ENCODE measurements at regions not wholly inside any gene's neighbourhood (a gene's known extent, or its start where the extent isn't known, plus 50 kb on each side); places are given as distances from the start of the nearest gene placed in this dataset.

- no peak overlapping the region for H4K91ac ChIP-seq (ENCODE audit: insufficient read depth, low read depth, low read length)
- H3K4ac ChIP-seq (ENCODE audit: low read depth, low read length) = no peak overlapping the region
- no peak overlapping the region for H4K5ac ChIP-seq (ENCODE audit: low read depth, low read length)
- no peaks in the 10 kb centered on the region for H3K9me3 ChIP-seq (ENCODE audit: control insufficient read depth, insufficient read depth, low read length)
- H4K8ac ChIP-seq (ENCODE audit: low read depth in 2 of 2, low read length in 2 of 2) = no peak overlapping the region
- H3K14ac ChIP-seq (replicated peaks; ENCODE audit: low read depth, low read length) = no peak overlapping the region
- H3K56ac ChIP-seq (ENCODE audit: extremely low read depth, insufficient read depth, low read length) = no peak overlapping the region
- H4K20me1 ChIP-seq (ENCODE audit: insufficient read depth, low read length) = no peaks in the 10 kb centered on the region
- ChIA-PET POLR2A (ENCODE audit: unreplicated experiment) (no interaction called here), CTCF (no interaction called here)
- H3K9me1 ChIP-seq (ENCODE audit: insufficient read depth, low read length) = no peaks in the 10 kb centered on the region
- BruUV-seq (replicated peaks) = no TSS peak
- no peaks in the 10 kb centered on the region for H3K4me1 ChIP-seq (ENCODE audit: control insufficient read depth, insufficient read depth, low read length)
- H3K27me3 ChIP-seq (ENCODE audit: control insufficient read depth, insufficient read depth, low read length) = peaks cover 2% of the 10 kb centered on the region
- no peak overlapping the region for H3K23ac ChIP-seq (ENCODE audit: low read depth, low read length)
- intact Hi-C loops (cut with micrococcal nuclease) = no loop called here
- H3K4me2 ChIP-seq (ENCODE audit: low read depth, low read length) = no peak overlapping the region
- dilution Hi-C loops (cut with HindIII; ENCODE audit: low sequenced_read_pairs, unreplicated experiment) = no loop called here
- no CpG with 5 or more reads among the region's 2 CpGs for WGBS, 2 experiments (ENCODE audit: extremely low coverage in 2 of 2, insufficient read length in 1 of 2)
- no peak overlapping the region for H2BK5ac ChIP-seq (ENCODE audit: low read depth, low read length, poor library complexity, severe bottlenecking)
- H3K79me1 ChIP-seq (ENCODE audit: low read depth in 1 of 2, low read length in 2 of 2) = no peaks in the 10 kb centered on the region
- in situ Hi-C loops (cut with MboI; ENCODE audit: low sequenced_read_pairs) = no loop called here
- H2AK9ac ChIP-seq (replicated peaks; ENCODE audit: low read depth, low read length, poor library complexity) = no peak overlapping the region
- TF ChIP-seq MXI1 (IDR thresholded peaks at IDR 0.05; ENCODE audit: borderline replicate concordance, low read depth, low read length) (no peak), RAD21 (IDR thresholded peaks at IDR 0.05; ENCODE audit: low read length) (no peak), CHD1 (IDR thresholded peaks at IDR 0.05; ENCODE audit: low read depth, low read length) (no peak)
- H3K18ac ChIP-seq (ENCODE audit: low read depth, low read length) = no peak overlapping the region
- no peak overlapping the region for H2BK20ac ChIP-seq (ENCODE audit: low read depth, low read length)
- H3K4me3 ChIP-seq (ENCODE audit: insufficient read depth, low read depth, low read length) = no peak overlapping the region
- no peak for ATAC-seq (ENCODE audit: low read depth)
- no peak overlapping the region for H3K27ac ChIP-seq (ENCODE audit: insufficient read depth, low read length)
- no peak overlapping the region for H2AFZ ChIP-seq (replicated peaks; ENCODE audit: low read length, poor library complexity)
- H2AK5ac ChIP-seq (ENCODE audit: low read depth, low read length) = no peak overlapping the region
- H3K9ac ChIP-seq (ENCODE audit: low read depth, low read length) = no peak overlapping the region
- H3K36me3 ChIP-seq (ENCODE audit: control insufficient read depth, insufficient read depth, low read length) = no peaks in the 10 kb centered on the region
- no peak overlapping the region for H2BK15ac ChIP-seq (ENCODE audit: low read depth, low read length)
- H2BK120ac ChIP-seq (ENCODE audit: low read depth, low read length) = no peak overlapping the region
- no peak for DNase-seq
Observed at GRCh38 chr4:23707652-23708026, 182.2 kb downstream of the PPARGC1A start.
